NCI-H2107 (cell line): ENCODE measurements at regions not wholly inside any gene's neighbourhood (a gene's known extent, or its start where the extent isn't known, plus 50 kb on each side); places are given as distances from the start of the nearest gene placed in this dataset.

Source experiments
- DNase-seq: peaks from one replicate; lab custom pipeline; 2025; lab: John Stamatoyannopoulos, UW

DNA sequence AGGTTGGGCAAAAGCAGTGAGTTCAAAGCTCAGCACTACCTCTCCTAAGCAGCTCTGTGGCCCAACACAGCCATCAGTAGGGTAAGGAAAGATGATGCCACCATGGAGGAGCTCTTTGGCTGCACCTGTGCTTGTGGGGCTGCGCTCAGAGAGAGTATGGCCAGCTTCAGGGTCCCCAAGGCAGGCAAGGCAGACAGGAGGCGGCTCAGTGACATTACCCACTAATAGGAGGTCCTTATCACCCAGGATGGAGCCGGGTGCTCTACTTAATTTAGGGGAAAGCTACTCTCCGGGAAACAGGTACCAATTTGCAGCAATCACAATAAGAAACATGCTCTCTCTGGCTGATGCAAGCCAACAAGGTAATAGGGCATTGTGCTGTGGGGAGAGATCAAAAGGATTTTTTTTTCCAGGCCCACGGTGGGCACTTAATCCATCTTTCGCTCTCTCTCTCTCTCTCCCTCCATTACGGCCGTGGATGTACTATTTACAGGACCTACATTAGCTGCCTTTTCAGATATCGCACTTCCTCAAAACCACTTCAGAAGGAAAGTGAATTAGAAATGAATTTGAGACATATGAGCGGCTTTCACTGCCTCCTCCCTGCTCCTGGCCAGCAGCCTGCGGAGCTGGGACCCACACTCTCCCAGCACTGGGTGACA, 446.3 kb downstream of the SOX6 start:
- no peak for DNase-seq

DNA sequence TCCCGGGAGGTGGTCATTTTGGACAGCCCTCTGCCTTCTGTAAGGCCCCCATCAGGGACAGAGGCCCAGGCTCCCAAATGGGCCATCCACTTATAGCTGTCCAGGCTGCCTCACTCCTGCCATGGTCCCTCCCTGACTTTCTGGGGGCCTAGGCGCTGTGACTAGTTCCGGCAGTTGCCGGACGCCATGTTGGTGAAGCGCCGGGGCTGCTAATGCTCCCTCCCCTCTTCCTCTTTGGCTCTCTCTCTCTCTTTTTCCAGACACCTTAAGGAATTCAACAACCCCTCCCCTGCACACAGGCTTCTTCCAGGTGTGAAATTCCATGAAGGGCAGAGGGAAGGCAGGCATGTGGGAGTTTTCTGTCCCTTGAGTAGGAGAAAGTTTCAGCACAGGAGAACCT, 445.6 kb downstream of the SOX6 start:
- DNase-seq = no peak

DNA sequence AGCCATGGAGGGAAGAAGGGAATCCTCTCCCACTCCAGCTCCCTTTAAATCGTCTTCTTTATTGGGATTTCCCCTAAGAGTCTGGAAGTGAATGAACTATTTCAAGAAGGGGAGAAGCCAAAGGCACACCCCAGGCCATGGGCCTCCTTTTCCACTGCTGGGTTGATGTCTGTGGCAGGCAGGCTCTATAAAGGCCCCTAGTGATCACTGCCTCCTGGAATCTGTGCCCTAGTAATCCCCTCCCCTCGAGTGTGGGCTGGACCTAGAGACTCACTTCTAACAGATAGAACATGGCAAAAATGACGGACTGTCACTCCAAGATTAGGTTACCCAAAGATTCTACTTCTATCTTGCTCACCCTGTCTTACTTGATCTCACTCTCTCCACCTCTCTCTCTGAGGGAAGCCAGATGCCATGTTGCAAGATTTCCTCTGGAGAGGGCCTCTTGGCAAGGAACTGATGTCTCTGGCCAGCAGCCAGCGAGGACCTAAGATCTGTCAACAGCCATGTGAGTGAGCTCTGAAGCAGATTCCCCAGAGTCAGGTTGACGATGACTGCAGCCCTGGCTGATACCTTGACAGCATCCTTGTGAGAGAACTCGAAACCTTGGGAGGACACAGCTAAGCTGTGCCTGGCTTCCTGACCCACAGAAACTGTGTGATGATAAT, 444.8 kb downstream of the SOX6 start:
- DNase-seq = no peak

DNA sequence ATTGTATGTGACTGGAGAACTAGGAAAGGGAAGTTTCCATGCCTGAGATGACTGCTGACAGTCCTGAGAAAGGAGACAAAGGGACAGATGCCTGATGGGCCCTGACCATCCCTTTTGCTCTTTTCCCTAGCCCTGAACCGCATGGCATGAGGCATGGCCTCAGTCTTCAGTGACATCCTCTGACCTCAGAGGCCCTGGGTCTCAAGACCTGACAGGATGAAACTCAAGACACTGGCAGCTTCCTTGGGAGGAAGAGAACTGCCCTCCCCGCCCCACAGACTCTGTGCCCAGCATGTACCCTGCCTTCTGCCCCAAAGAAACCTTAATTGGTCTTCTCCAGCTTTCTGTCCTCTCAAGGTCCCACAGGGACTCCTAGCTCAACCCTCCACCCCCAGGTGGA, 444.1 kb downstream of the SOX6 start:
- DNase-seq = no peak

DNA sequence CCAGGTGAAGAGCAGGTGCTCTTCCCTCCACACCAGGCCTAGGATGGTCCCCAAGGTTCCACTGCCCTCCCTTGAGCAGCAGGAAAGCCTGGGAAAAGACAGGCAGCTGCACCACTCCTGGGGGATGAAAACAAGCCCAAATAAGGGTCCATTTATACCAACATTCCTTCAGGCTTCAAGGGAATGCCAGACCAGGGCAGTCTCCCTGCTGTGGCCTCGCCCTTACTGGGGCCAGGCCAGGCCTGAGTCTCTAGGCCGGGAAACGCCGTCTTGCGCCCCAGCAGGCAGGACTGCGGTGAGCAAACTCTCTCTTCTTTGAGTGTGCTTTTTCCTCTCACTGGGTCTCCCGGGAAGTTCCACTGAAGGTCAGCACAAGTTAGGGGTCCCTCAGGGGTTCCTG, 443.5 kb downstream of the SOX6 start:
- DNase-seq = no peak

DNA sequence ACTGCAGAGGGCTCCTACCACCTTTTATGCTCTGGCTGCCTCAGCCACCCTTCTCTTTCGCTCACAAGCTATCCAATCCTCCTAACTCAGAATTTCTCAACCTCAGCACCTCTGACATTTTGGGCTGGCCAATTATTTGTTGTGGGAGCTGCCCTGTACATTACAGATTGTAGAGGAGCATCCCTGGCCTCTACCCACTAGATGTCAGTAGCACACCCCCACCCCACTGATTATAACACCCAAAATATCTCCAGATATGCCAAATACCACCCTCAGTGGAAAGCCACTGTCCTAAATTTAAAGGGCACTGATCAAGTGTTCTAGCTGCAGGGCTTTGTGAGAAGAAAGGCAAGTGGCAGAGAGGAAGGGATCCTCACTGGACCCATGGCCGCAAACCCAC, 443.1 kb downstream of the SOX6 start:
- DNase-seq = no peak
